PC-9 (cell line): ENCODE measurements at regions not wholly inside any gene's neighbourhood (a gene's known extent, or its start where the extent isn't known, plus 50 kb on each side); places are given as distances from the start of the nearest gene placed in this dataset.
"Not testable (repeated sequence)": the region's sequence is repeated elsewhere in the genome, so short reads cannot be mapped to it uniquely, and the experiment has no call there.

ENCODE experiments used
- BruUV-seq: library from RNA; stranded (reverse); fragments of 400-500 nt; replicated peaks from 2 replicates; lab custom pipeline; 2021; lab: Mats Ljungman, UMichigan
- CTCF ChIA-PET: fragments of 300-600 bp; sonication (Branson Sonifier 250); formaldehyde crosslinking; loops from one replicate; lab custom pipeline; 2022; ENCODE audit warnings: antibody characterized with exemption; lab: Charles Lee
- POLR2A ChIA-PET: fragments of 300-600 bp; sonication (Branson Sonifier 250); formaldehyde crosslinking; loops from one replicate; lab custom pipeline; 2022; ENCODE audit warnings: antibody characterized with exemption; ENCODE audit not compliant: unreplicated experiment; lab: Charles Lee
- DNase-seq, 2 experiments: peaks; one replicate each; pipeline versions ENCODE4 v3.0.0 to v3.0.0-alpha.2; 2015 to 2022; ENCODE audit warnings: mixed read lengths in 1 of 2
- H2AFZ ChIP-seq: fragments of 200-600 bp; sonication (generic); 2 replicates; pipeline ENCODE4 v1.8.1; 2017; ENCODE audit warnings: antibody characterized with exemption
- H3F3A ChIP-seq: fragments of 200-600 bp; sonication (generic); 2 replicates; pipeline ENCODE4 v1.8.1; 2017; ENCODE audit warnings: antibody characterized with exemption, mild to moderate bottlenecking, low read depth; ENCODE audit not compliant: insufficient read depth
- H3K27ac ChIP-seq: fragments of 200-600 bp; sonication (generic); 2 replicates; pipeline ENCODE4 v1.6.1; 2016; ENCODE audit warnings: mixed run types
- H3K27me3 ChIP-seq: fragments of 200-600 bp; sonication (generic); 2 replicates; pipeline ENCODE4 v1.6.1; 2016; ENCODE audit warnings: low read depth, mixed run types; ENCODE audit not compliant: insufficient read depth
- H3K36me3 ChIP-seq: fragments of 200-600 bp; sonication (generic); 2 replicates; pipeline ENCODE4 v1.6.1; 2016; ENCODE audit warnings: low read depth, mixed run types
- H3K4me1 ChIP-seq: fragments of 200-600 bp; sonication (generic); replicated peaks from 2 replicates; pipeline ENCODE4 v1.6.1; 2016; ENCODE audit warnings: mixed run types; ENCODE audit not compliant: insufficient read depth
- H3K4me2 ChIP-seq: fragments of 200-600 bp; sonication (generic); 2 replicates; pipeline ENCODE4 v1.6.1; 2017; ENCODE audit warnings: mixed run types
- H3K4me3 ChIP-seq: fragments of 200-600 bp; sonication (generic); 2 replicates; pipeline ENCODE4 v1.6.1; 2016; ENCODE audit warnings: mixed run types
- H3K79me2 ChIP-seq: fragments of 200-600 bp; sonication (generic); 2 replicates; pipeline ENCODE4 v1.6.1; 2017; ENCODE audit warnings: low read depth, mixed run types
- H3K9me2 ChIP-seq: fragments of 200-600 bp; sonication (generic); 2 replicates; pipeline ENCODE4 v1.8.1; 2017; ENCODE audit warnings: mild to moderate bottlenecking; ENCODE audit not compliant: insufficient read depth
- H3K9me3 ChIP-seq: fragments of 200-600 bp; sonication (generic); 2 replicates; pipeline ENCODE4 v1.8.1; 2016; ENCODE audit warnings: low read depth; ENCODE audit not compliant: insufficient read depth
- H4K20me1 ChIP-seq: fragments of 200-600 bp; sonication (generic); 2 replicates; pipeline ENCODE4 v1.8.1; 2017; ENCODE audit not compliant: insufficient read depth
- CTCF ChIP-seq: fragments of 200-600 bp; sonication (generic); conservative IDR thresholded peaks from 2 replicates; pipeline ENCODE4 v1.6.1; 2017; ENCODE audit warnings: mixed run types, antibody characterized with exemption, mild to moderate bottlenecking, moderate library complexity
- EZH2 ChIP-seq: fragments of 200-600 bp; sonication (generic); IDR thresholded peaks from 2 replicates; pipeline ENCODE4 v1.8.0; 2017; ENCODE audit warnings: antibody characterized with exemption, low read depth
- intact Hi-C: fragments of 100-400 bp; cut with micrococcal nuclease; formaldehyde crosslinking; loops from one replicate; pipeline ENCODE4 v1.10.0; 2022; ENCODE audit not compliant: unreplicated experiment

- intact Hi-C loops: loop anchor here (10.0 kb wide), 1 partner anchor 291 kb away; no protein-coding TSS in a partner anchor
- Histone ChIP-seq H3K9me2 (no peaks in the 10 kb centered on the region), H3K27ac (no peak overlapping the region), H3K4me3 (no peak overlapping the region), H3K79me2 (no peaks in the 10 kb centered on the region), H3K4me1 (no peaks in the 10 kb centered on the region), H3K36me3 (no peaks in the 10 kb centered on the region), H4K20me1 (no peaks in the 10 kb centered on the region), H3F3A (no peaks in the 10 kb centered on the region), H2AFZ (no peak overlapping the region), H3K27me3 (no peaks in the 10 kb centered on the region), H3K9me3 (no peaks in the 10 kb centered on the region), H3K4me2 (no peak overlapping the region)
- TF ChIP-seq CTCF (peak; percentile 40; the same call in 1 of the 2 replicates), EZH2 (no peak)
- ChIA-PET POLR2A (no interaction called here), CTCF (interaction anchor here (0.6 kb wide), 2 partner anchors 184 to 1153 kb away, joined by 4 to 10 read pairs; no protein-coding TSS in a partner anchor)
- no peak for DNase-seq
- no TSS peak for BruUV-seq
These were observed 1003.6 kb downstream of the FSCB start for GRCh38 chr14:43503508-43503907.

- DNase-seq: peak in 1 of 2 experiments; percentile 17
- H4K20me1 ChIP-seq, POLR2A ChIA-PET, H3K27me3 ChIP-seq, H3K9me2 ChIP-seq, H3K27ac ChIP-seq, H3K9me3 ChIP-seq, intact Hi-C loops, H3F3A ChIP-seq, CTCF ChIA-PET, H3K4me1 ChIP-seq, BruUV-seq, H3K36me3 ChIP-seq, H3K79me2 ChIP-seq: not testable (repeated sequence)
- peak overlapping the region; percentile 24; the same call in 1 of the 2 replicates for H3K4me3 ChIP-seq
- peak overlapping the region; percentile 23; the same call in 1 of the 2 replicates for H3K4me2 ChIP-seq
- H2AFZ ChIP-seq: peak overlapping the region; percentile 73
These were observed 1014.7 kb downstream of the FSCB start for GRCh38 chr14:43492359-43492758.

- intact Hi-C loops: no loop called here
- Histone ChIP-seq H3K4me1 (no peaks in the 10 kb centered on the region), H2AFZ (no peak overlapping the region), H3K27me3 (no peaks in the 10 kb centered on the region), H3F3A (no peaks in the 10 kb centered on the region), H3K4me2 (no peak overlapping the region), H3K9me3 (no peaks in the 10 kb centered on the region), H3K4me3 (no peak overlapping the region), H3K36me3 (no peaks in the 10 kb centered on the region), H3K79me2 (no peaks in the 10 kb centered on the region), H3K9me2 (no peaks in the 10 kb centered on the region), H4K20me1 (no peaks in the 10 kb centered on the region), H3K27ac (no peak overlapping the region)
- no peak for TF ChIP-seq EZH2
- TF ChIP-seq CTCF: no peak
- no TSS peak for BruUV-seq
- ChIA-PET CTCF (no interaction called here), POLR2A (no interaction called here)
- no peak for DNase-seq
These were observed 1023.7 kb downstream of the FSCB start for GRCh38 chr14:43483415-43483814.

- Histone ChIP-seq H3F3A (no peaks in the 10 kb centered on the region), H3K27me3 (no peaks in the 10 kb centered on the region), H3K4me2 (no peak overlapping the region), H3K79me2 (no peaks in the 10 kb centered on the region), H3K36me3 (no peaks in the 10 kb centered on the region), H2AFZ (no peak overlapping the region), H3K9me2 (no peaks in the 10 kb centered on the region), H3K4me3 (no peak overlapping the region), H3K27ac (no peak overlapping the region), H4K20me1 (no peaks in the 10 kb centered on the region), H3K4me1 (no peaks in the 10 kb centered on the region), H3K9me3 (no peaks in the 10 kb centered on the region)
- CTCF ChIA-PET: no interaction called here
- TF ChIP-seq CTCF: no peak
- TF ChIP-seq EZH2: no peak
- POLR2A ChIA-PET: no interaction called here
- no TSS peak for BruUV-seq
- DNase-seq: no peak
- intact Hi-C loops: no loop called here
These were observed 1025.2 kb downstream of the FSCB start for GRCh38 chr14:43481864-43482263.
